ENCODE measurements at regions not wholly inside any gene's neighbourhood (a gene's known extent, or its start where the extent isn't known, plus 50 kb on each side); places are given as distances from the start of the nearest gene placed in this dataset.

- no peak for DNase-seq
Observed at GRCh38 chr22:49266561-49267519, 560.8 kb downstream of the BRD1 start.

- no peak for DNase-seq
Observed at GRCh38 chr22:49264696-49265095, 563.0 kb downstream of the BRD1 start.

GRCh38 chr22:49263101-49263500 lies 564.6 kb downstream of the BRD1 start:
- DNase-seq: no peak

GRCh38 chr22:49262167-49262566 lies 565.5 kb downstream of the BRD1 start:
- no peak for DNase-seq

GRCh38 chr22:49261616-49262015 lies 566.1 kb downstream of the BRD1 start:
- DNase-seq: no peak

- DNase-seq: no peak
Observed at GRCh38 chr22:49260681-49261580, 566.7 kb downstream of the BRD1 start.

GRCh38 chr22:49259839-49260615 lies 567.6 kb downstream of the BRD1 start:
- DNase-seq: no peak

GRCh38 chr22:49258107-49259010 lies 569.3 kb downstream of the BRD1 start:
- no peak for DNase-seq

- no peak for DNase-seq
Observed at GRCh38 chr22:49257551-49257961, 570.1 kb downstream of the BRD1 start.

GRCh38 chr22:49255741-49256318 lies 571.8 kb downstream of the BRD1 start:
- DNase-seq: no peak

- DNase-seq: no peak
Observed at GRCh38 chr22:49255154-49255553, 572.5 kb downstream of the BRD1 start.

GRCh38 chr22:49253656-49254055 lies 574.0 kb downstream of the BRD1 start:
- DNase-seq: no peak

- no peak for DNase-seq
Observed at GRCh38 chr22:49251371-49251770, 576.3 kb downstream of the BRD1 start.

- no peak for DNase-seq
Observed at GRCh38 chr22:49247194-49247924, 580.3 kb downstream of the BRD1 start.

GRCh38 chr22:49244466-49245420 lies 582.9 kb downstream of the BRD1 start:
- no peak for DNase-seq

GRCh38 chr22:49243965-49244364 lies 583.7 kb downstream of the BRD1 start:
- no peak for DNase-seq

- no peak for DNase-seq
Observed at GRCh38 chr22:49243335-49243734, 584.3 kb downstream of the BRD1 start.

- no peak for DNase-seq
Observed at GRCh38 chr22:49242480-49242879, 585.2 kb downstream of the BRD1 start.

GRCh38 chr22:49241174-49241851 lies 586.4 kb downstream of the BRD1 start:
- no peak for DNase-seq
